Heart left ventricle (tissue), 16 donors: ENCODE measurements at regions not wholly inside any gene's neighbourhood (a gene's known extent, or its start where the extent isn't known, plus 50 kb on each side); places are given as distances from the start of the nearest gene placed in this dataset.

ENCODE experiments used
- ATAC-seq, 4 donors: fragments of 200-7000 bp; cut with Tn5 transposase; one replicate each; pipeline ENCODE4 v1.9.1; 2020 to 2022; ENCODE audit warnings: moderate library complexity in 4 of 4, mild to moderate bottlenecking in 3 of 4, moderate number of reproducible peaks in 1 of 4
- DNase-seq, 5 donors: peaks; one replicate each; pipeline ENCODE4 v3.0.0-alpha.2; 2020
- H3K27ac ChIP-seq, 12 donors: fragments of 200-600 bp; sonication (generic) in 4 of 12; one replicate each; pipeline versions ENCODE4 v1.5.0 to v1.8.0; 2016 to 2022; ENCODE audit warnings: mild to moderate bottlenecking in 2 of 12
- H3K27me3 ChIP-seq, 9 donors: fragments of 200-600 bp; sonication (generic) in 2 of 9; one replicate each; pipeline versions ENCODE4 v1.5.1 to v1.8.0; 2016 to 2022; ENCODE audit warnings: mild to moderate bottlenecking in 3 of 9
- H3K36me3 ChIP-seq, 9 donors: fragments of 200-600 bp; sonication (generic) in 2 of 9; one replicate each; pipeline versions ENCODE4 v1.5.0 to v1.8.0; 2018 to 2022; ENCODE audit warnings: mild to moderate bottlenecking in 2 of 9
- H3K4me1 ChIP-seq, 12 donors: fragments of 200-600 bp; sonication (generic) in 4 of 12; one replicate each; pipeline versions ENCODE4 v1.5.0 to v1.8.0; 2016 to 2022; ENCODE audit warnings: mild to moderate bottlenecking in 3 of 12
- H3K4me3 ChIP-seq, 12 donors: fragments of 200-600 bp; sonication (generic) in 4 of 12; one replicate each; pipeline versions ENCODE4 v1.5.0 to v1.8.0; 2017 to 2022; ENCODE audit warnings: mild to moderate bottlenecking in 9 of 12, moderate library complexity in 4 of 12
- H3K9me3 ChIP-seq, 12 donors: fragments of 200-600 bp; sonication (generic) in 4 of 12; one replicate each; pipeline versions ENCODE4 v1.5.0 to v1.8.0; 2016 to 2022; ENCODE audit warnings: mild to moderate bottlenecking in 1 of 12
- POLR2A ChIP-seq, 2 donors: fragments of 450-650 bp; IDR thresholded peaks; one replicate each; pipeline ENCODE4 v1.6.1; 2017; ENCODE audit warnings: antibody characterized with exemption in 2 of 2, mild to moderate bottlenecking in 2 of 2, moderate library complexity in 2 of 2
- WGBS, 4 donors: extraction: QIAGEN DNeasy Blood & Tissue Kit in 2 of 4; methylation state at CpG; one replicate each; pipeline versions ENCODE4 v1.1.5 to v1.1.7; 2013 to 2018; 5-methylcytosine and 5-hydroxymethylcytosine counted together
- intact Hi-C, 10 donors: fragments of 100-400 bp; cut with DNase I; formaldehyde crosslinking; loops; one replicate each; pipeline versions ENCODE4 v1.11.1 to v1.14.2; 2022
- TF ChIP-seq, protein P1 (sequence below), 12 donors: fragments of 200-600 bp; sonication (generic) in 4 of 12; IDR thresholded peaks; one replicate each; pipeline versions ENCODE4 v1.5.0 to v1.8.0; 2018 to 2022; ENCODE audit warnings: antibody characterized with exemption in 12 of 12, mild to moderate bottlenecking in 5 of 12
- donor health status: ischemic (EF 13 %, LVEDD 7.1; RV severe dilation, severe dysfunction).
- donor health status: healthy with polysubstance abuse.
- donor health status: DM: no; HTN: yes; CAD: no.
- donor health status: DM: no; HTN: no; CAD: no.
- donor health status: ischemic (EF 25% LVEDD 6.9; RV normal size, moderate dysfunction).
- donor health status: ischemic (EF 25% LVEDD 5.7; RV mildly dilated, moderate dysfunction).
- donor health status: healthy.
- donor health status: DM: yes; HTN: yes; CAD: no.
- donor health status: ischemic (EF 35%, LVEDD 5.7; RV mildly dilated, moderate dysfunction).
- donor health status: nonischemic (EF 11% LVEDD 7.7; RV severe dilation, severe dysfunction).
- donor health status: DM: yes; HTN: yes; CAD: no.
- donor health status: PGD.
- donor health status: ischemic (EF 29% LVEDD 5.4; RV normal size, mild dysfunction).
- donor health status: nonischemic (EF 23%, LVEDD 6.1; RV moderate dilation, normal function).

GRCh38 chr5:86330736-86331135 lies 287.0 kb upstream of the COX7C start:
- Histone ChIP-seq H3K27me3 (no peaks in the 10 kb centered on the region), H3K4me1 (no peaks in the 10 kb centered on the region), H3K4me3 (no peak overlapping the region), H3K27ac (no peak overlapping the region), H3K9me3 (no peaks in the 10 kb centered on the region), H3K36me3 (no peaks in the 10 kb centered on the region)
- no peak for ATAC-seq
- 79 to 85% (median 84%) methylated on average over 2 of the region's 2 CpGs for whole genome bisulfite sequencing, 4 donors
- intact Hi-C loops = no loop called here
- no peak for DNase-seq
- TF ChIP-seq, protein P1, sequence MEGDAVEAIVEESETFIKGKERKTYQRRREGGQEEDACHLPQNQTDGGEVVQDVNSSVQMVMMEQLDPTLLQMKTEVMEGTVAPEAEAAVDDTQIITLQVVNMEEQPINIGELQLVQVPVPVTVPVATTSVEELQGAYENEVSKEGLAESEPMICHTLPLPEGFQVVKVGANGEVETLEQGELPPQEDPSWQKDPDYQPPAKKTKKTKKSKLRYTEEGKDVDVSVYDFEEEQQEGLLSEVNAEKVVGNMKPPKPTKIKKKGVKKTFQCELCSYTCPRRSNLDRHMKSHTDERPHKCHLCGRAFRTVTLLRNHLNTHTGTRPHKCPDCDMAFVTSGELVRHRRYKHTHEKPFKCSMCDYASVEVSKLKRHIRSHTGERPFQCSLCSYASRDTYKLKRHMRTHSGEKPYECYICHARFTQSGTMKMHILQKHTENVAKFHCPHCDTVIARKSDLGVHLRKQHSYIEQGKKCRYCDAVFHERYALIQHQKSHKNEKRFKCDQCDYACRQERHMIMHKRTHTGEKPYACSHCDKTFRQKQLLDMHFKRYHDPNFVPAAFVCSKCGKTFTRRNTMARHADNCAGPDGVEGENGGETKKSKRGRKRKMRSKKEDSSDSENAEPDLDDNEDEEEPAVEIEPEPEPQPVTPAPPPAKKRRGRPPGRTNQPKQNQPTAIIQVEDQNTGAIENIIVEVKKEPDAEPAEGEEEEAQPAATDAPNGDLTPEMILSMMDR (IDR thresholded peaks at IDR 0.05) = no peak
- no peak for TF ChIP-seq POLR2A (IDR thresholded peaks at IDR 0.05)

- H3K4me1 ChIP-seq = no peaks in the 10 kb centered on the region
- TF ChIP-seq POLR2A (IDR thresholded peaks at IDR 0.05) = no peak
- TF ChIP-seq, protein P1 (IDR thresholded peaks at IDR 0.05) = no peak
- H3K27ac ChIP-seq = no peak overlapping the region
- DNase-seq (no peak), ATAC-seq (no peak)
- intact Hi-C loops = no loop called here
- no peaks in the 10 kb centered on the region for H3K36me3 ChIP-seq
- no peaks in the 10 kb centered on the region for H3K9me3 ChIP-seq
- no peaks in the 10 kb centered on the region for H3K27me3 ChIP-seq
- WGBS, 4 donors = 60 to 78% (median 71%) methylated on average over 1 of the region's 1 CpG
- H3K4me3 ChIP-seq = no peak overlapping the region
Measured at GRCh38 chr5:86332851-86333250, 284.9 kb upstream of the COX7C start.

GRCh38 chr5:86337667-86338460 lies 279.9 kb upstream of the COX7C start:
- H3K27me3 ChIP-seq = no peaks in the 10 kb centered on the region
- no peak for DNase-seq
- H3K4me1 ChIP-seq = no peaks in the 10 kb centered on the region
- intact Hi-C loops = no loop called here
- H3K36me3 ChIP-seq = no peaks in the 10 kb centered on the region
- 79 to 91% (median 85%) methylated on average over 10 of the region's 10 CpGs for WGBS, 4 donors
- no peak overlapping the region for H3K27ac ChIP-seq
- peak in 1 of 4 donors; percentile 22 for ATAC-seq
- H3K9me3 ChIP-seq = no peaks in the 10 kb centered on the region
- TF ChIP-seq, protein P1 (IDR thresholded peaks at IDR 0.05) = no peak
- no peak for TF ChIP-seq POLR2A (IDR thresholded peaks at IDR 0.05)
- H3K4me3 ChIP-seq = no peak overlapping the region

GRCh38 chr5:86354664-86355063 lies 263.1 kb upstream of the COX7C start:
- 38 to 76% (median 49%) methylated on average over 2 of the region's 2 CpGs for WGBS, 4 donors
- Histone ChIP-seq H3K27me3 (no peaks in the 10 kb centered on the region), H3K27ac (no peak overlapping the region), H3K4me3 (no peak overlapping the region), H3K4me1 (no peaks in the 10 kb centered on the region), H3K9me3 (no peaks in the 10 kb centered on the region), H3K36me3 (no peaks in the 10 kb centered on the region)
- DNase-seq (no peak), ATAC-seq (no peak)
- TF ChIP-seq, protein P1 (IDR thresholded peaks at IDR 0.05) = no peak
- no peak for TF ChIP-seq POLR2A (IDR thresholded peaks at IDR 0.05)
- intact Hi-C loops = no loop called here
